ENCODE measurements at regions not wholly inside any gene's neighbourhood (a gene's known extent, or its start where the extent isn't known, plus 50 kb on each side); places are given as distances from the start of the nearest gene placed in this dataset.

- H3K27me3 ChIP-seq (ENCODE audit: control insufficient read depth in 3 of 3, insufficient read depth in 3 of 3, low read length in 2 of 3) = no peaks in the 10 kb centered on the region
- H3K9ac ChIP-seq (ENCODE audit: insufficient read depth in 1 of 2, low read length in 2 of 2) = no peak overlapping the region
- WGBS, 2 donors = 94 to 98% methylated on average over 13 of the region's 13 CpGs
- DNase-seq (no peak), ATAC-seq (ENCODE audit: insufficient read depth, low FRiP score) (no peak)
- H3K4me3 ChIP-seq = no peak overlapping the region
- no peaks in the 10 kb centered on the region for H3K9me3 ChIP-seq (ENCODE audit: control insufficient read depth in 4 of 4, insufficient read depth in 3 of 4, low read length in 3 of 4)
- peaks cover 0 to 35% (median 14%) of the 10 kb centered on the region in 5 donors for H3K4me1 ChIP-seq (ENCODE audit: control insufficient read depth in 5 of 5, insufficient read depth in 5 of 5, low read length in 5 of 5)
- no peak overlapping the region for H3K27ac ChIP-seq (ENCODE audit: low read depth in 1 of 2, low read length in 1 of 2)
- TF ChIP-seq CTCF (IDR thresholded peaks at IDR 0.05; ENCODE audit: control extremely low read depth, extremely low read depth) = no peak
- peaks cover 6 to 62% (median 18%) of the 10 kb centered on the region in 4 donors for H3K36me3 ChIP-seq (ENCODE audit: control insufficient read depth in 4 of 4, insufficient read depth in 4 of 4, low read length in 4 of 4)
Measured at GRCh38 chr12:124418156-124418555, 123.3 kb downstream of the RFLNA start.

DNA sequence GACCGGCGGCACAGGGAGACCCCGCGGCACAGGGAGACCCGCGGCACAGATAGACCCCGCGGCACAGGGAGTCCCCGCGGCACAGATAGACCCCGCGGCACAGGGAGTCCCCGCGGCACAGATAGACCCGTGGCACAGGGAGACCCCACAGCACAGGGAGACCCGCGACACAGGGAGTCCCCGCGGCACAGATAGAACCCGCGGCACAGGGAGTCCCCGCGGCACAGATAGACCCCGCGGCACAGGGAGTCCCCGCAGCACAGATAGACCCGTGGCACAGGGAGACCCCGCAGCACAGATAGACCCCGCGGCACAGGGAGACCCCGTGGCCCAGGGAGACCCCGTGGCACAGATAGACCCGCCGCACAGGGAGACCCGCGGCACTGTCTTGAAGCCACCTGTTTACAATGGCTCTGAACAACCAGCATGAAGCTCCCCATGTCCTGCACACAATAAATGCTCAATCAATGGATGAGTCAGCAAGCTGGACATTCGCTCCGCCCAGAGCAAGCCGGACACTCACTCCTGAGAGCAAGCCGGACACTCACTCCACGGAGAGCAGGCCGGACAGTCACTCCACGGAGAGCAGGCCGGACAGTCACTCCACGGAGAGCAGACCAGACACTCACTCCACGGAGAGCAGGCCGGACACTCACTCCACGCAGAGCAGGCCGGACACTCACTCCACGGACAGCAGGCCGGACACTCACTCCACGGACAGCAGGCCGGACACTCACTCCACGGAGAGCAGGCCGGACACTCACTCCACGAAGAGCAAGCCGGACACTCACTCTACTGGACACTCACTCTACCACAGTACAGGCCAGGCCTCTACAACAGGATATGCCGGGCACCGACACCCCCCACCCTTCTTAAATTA is 121.9 kb downstream of the RFLNA start:
- Histone ChIP-seq H3K27ac (ENCODE audit: low read depth in 1 of 2, low read length in 1 of 2) (no peak overlapping the region), H3K9ac (ENCODE audit: insufficient read depth in 1 of 2, low read length in 2 of 2) (no peak overlapping the region), H3K9me3 (ENCODE audit: control insufficient read depth in 4 of 4, insufficient read depth in 3 of 4, low read length in 3 of 4) (no peaks in the 10 kb centered on the region), H3K4me3 (no peak overlapping the region), H3K36me3 (ENCODE audit: control insufficient read depth in 4 of 4, insufficient read depth in 4 of 4, low read length in 4 of 4) (peaks cover 6 to 71% (median 18%) of the 10 kb centered on the region in 4 donors), H3K27me3 (ENCODE audit: control insufficient read depth in 3 of 3, insufficient read depth in 3 of 3, low read length in 2 of 3) (no peaks in the 10 kb centered on the region), H3K4me1 (ENCODE audit: control insufficient read depth in 5 of 5, insufficient read depth in 5 of 5, low read length in 5 of 5) (peaks cover 0 to 35% (median 11%) of the 10 kb centered on the region in 5 donors)
- DNase-seq (no peak), ATAC-seq (ENCODE audit: insufficient read depth, low FRiP score) (no peak)
- WGBS, 2 donors = 95 to 96% methylated on average over 59 of the region's 59 CpGs
- TF ChIP-seq CTCF (IDR thresholded peaks at IDR 0.05; ENCODE audit: control extremely low read depth, extremely low read depth) = no peak

- ATAC-seq (ENCODE audit: insufficient read depth, low FRiP score) = no peak
- Histone ChIP-seq H3K4me1 (ENCODE audit: control insufficient read depth in 5 of 5, insufficient read depth in 5 of 5, low read length in 5 of 5) (peaks cover 5 to 41% (median 11%) of the 10 kb centered on the region in 5 donors), H3K4me3 (no peak overlapping the region), H3K27me3 (ENCODE audit: control insufficient read depth in 3 of 3, insufficient read depth in 3 of 3, low read length in 2 of 3) (no peaks in the 10 kb centered on the region), H3K9me3 (ENCODE audit: control insufficient read depth in 4 of 4, insufficient read depth in 3 of 4, low read length in 3 of 4) (no peaks in the 10 kb centered on the region), H3K36me3 (ENCODE audit: control insufficient read depth in 4 of 4, insufficient read depth in 4 of 4, low read length in 4 of 4) (peaks cover 6 to 73% (median 15%) of the 10 kb centered on the region in 4 donors), H3K9ac (ENCODE audit: insufficient read depth in 1 of 2, low read length in 2 of 2) (no peak overlapping the region), H3K27ac (ENCODE audit: low read depth in 1 of 2, low read length in 1 of 2) (no peak overlapping the region)
- TF ChIP-seq CTCF (IDR thresholded peaks at IDR 0.05; ENCODE audit: control extremely low read depth, extremely low read depth) = no peak
- WGBS, 2 donors = 93 to 96% methylated on average over 9 of the region's 9 CpGs
- DNase-seq = no peak
Measured at GRCh38 chr12:124415064-124415463, 120.2 kb downstream of the RFLNA start.
